Left renal pelvis (tissue), 4 donors: ENCODE measurements at regions not wholly inside any gene's neighbourhood (a gene's known extent, or its start where the extent isn't known, plus 50 kb on each side); places are given as distances from the start of the nearest gene placed in this dataset.
"Not testable (repeated sequence)": the region's sequence is repeated elsewhere in the genome, so short reads cannot be mapped to it uniquely, and the experiment has no call there.

ENCODE experiments used
- DNase-seq, 4 donors: peaks; one replicate each; pipeline ENCODE4 v3.0.0-alpha.2; 2013; ENCODE audit warnings: low read depth in 4 of 4, low spot score in 3 of 4

DNA sequence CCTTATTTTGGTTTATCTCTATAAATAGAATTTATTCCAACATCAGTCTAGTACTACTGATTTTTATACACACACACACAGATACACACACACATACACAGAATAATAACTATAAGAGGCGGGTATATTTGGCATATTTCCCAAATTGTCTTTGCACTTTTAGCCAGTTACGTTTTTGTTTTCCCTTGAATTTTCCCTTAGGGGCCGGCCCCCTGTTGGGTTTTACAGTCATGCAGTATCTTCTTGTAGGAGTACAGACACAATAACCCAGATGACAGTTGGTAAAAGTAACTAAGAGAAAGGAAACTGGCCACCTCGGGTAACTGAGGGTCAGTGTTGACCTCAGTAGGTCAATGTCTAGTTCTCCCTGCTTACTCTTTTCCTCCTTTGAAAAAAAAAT is 50.9 kb downstream of the DISP1 start:
- no peak for DNase-seq

GRCh38 chr1:222867316-222867715 is 52.5 kb downstream of the DISP1 start:
- no peak for DNase-seq

- no peak for DNase-seq
Observed at GRCh38 chr1:222876182-222876581, 61.3 kb downstream of the DISP1 start.

DNA sequence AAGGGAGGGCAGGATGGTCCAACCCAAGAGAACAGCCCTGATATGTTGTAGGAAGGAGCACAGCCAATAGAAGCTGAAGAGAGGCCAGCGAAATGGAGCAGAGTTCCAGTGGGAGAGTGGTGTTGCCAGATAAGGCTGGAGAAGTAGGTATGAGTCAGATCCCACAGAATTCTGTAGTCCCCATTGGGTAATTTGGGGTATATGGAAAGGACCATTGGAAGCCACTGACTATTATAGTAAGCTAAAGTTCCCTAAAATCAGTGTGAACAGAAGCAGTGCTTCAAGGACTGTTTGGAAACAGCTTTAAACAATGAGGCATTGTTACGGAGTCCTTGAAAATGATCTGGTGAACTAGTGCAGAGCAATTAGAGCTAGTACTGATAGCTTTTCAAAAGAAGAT is 63.0 kb downstream of the DISP1 start:
- DNase-seq: no peak

GRCh38 chr1:222880587-222880986 is 65.7 kb downstream of the DISP1 start:
- DNase-seq: no peak

GRCh38 chr1:222886194-222886854 is 71.5 kb downstream of the DISP1 start:
- no peak for DNase-seq

DNA sequence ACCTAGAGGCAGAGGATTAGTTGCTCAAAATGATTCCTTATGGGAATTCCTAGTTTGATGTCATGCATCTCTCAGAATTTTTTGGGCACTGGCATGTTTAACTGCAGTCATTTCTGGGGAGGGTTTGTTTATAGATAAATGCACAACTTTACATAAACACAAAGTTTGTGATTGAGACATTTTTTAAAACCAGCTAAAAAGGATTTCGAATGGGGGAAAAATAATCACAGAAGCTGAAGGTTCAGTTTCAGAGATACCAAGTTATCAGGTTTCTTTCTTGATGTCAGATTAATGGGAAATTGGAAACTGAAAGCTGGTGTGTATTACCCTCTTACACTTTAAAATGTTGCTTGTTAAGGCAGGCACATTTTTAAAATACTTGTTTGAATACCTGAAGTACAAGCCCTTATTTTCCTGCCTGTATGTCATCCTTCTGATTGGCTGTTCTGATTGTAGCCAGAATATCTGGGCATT is 72.1 kb downstream of the DISP1 start:
- no peak for DNase-seq

DNA sequence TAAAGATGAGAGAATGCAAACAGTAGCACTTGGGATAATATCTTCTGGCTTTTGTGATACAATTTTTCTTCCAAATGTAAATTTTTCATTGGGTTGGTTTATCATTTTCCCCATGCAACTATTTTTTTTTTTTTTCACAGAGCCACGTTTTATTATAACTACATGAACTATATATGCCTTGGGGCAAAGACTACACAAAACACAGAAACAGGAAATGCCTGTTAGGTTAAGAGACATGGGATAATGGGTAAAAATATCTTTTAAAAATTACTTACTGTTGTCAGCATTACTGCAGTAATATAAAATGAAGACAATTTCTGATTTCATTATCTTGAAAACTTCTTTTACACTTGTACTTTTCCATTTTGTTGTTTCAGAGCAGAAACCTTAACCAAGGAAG is 74.6 kb downstream of the DISP1 start:
- no peak for DNase-seq

GRCh38 chr1:222890716-222891115 is 75.9 kb downstream of the DISP1 start:
- no peak for DNase-seq

DNA sequence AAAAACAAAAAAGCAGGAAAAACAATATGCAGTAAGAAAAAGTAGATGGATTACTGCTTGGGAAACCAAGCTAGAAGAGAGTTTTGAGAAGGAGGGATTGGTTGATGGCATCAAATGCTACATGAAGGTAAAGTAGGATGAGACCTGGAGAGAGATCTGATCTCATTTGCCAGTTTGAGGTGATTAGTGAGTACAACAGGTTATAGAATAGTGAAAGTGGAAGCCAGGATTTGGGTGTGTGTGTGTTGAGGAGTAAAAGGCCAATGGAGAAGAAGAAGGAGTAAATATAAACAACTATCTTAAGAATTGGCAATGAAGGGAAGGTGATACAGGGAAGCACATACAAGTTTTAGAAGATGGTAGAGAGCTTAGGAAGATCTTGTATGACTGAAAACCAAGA is 76.7 kb downstream of the DISP1 start:
- DNase-seq: no peak

DNA sequence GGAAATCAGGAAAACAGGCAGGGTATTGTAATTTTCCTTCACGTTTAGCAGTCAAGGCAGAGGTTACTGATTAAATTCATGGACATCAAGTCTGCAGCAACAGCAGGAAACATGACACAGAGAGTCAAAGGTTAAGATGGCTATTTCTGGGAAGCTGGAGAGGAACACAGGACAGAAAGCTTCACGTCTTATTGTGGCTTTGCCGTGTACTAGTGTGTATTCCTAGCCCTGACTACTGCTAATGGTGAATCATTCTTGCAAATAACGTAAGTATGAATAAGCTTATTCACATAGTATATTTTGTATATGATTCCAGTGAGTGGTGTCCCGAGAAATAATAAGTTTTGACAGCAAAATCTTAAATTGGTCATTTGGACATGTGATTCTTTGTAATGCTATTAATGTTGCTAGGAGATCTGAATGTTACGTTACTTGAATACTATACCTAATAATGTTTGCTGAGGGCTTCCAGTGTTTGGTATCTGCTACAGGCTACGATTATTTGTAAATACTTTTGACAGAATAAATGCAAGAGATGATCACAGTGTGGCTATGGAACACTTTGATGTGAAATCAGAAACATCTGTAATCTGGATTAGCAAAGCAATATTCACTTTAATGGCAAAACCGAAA is 77.4 kb downstream of the DISP1 start:
- DNase-seq: no peak

- DNase-seq: no peak
Observed at GRCh38 chr1:222893255-222893654, 78.4 kb downstream of the DISP1 start.

GRCh38 chr1:222894331-222894730 is 79.5 kb downstream of the DISP1 start:
- no peak for DNase-seq

DNA sequence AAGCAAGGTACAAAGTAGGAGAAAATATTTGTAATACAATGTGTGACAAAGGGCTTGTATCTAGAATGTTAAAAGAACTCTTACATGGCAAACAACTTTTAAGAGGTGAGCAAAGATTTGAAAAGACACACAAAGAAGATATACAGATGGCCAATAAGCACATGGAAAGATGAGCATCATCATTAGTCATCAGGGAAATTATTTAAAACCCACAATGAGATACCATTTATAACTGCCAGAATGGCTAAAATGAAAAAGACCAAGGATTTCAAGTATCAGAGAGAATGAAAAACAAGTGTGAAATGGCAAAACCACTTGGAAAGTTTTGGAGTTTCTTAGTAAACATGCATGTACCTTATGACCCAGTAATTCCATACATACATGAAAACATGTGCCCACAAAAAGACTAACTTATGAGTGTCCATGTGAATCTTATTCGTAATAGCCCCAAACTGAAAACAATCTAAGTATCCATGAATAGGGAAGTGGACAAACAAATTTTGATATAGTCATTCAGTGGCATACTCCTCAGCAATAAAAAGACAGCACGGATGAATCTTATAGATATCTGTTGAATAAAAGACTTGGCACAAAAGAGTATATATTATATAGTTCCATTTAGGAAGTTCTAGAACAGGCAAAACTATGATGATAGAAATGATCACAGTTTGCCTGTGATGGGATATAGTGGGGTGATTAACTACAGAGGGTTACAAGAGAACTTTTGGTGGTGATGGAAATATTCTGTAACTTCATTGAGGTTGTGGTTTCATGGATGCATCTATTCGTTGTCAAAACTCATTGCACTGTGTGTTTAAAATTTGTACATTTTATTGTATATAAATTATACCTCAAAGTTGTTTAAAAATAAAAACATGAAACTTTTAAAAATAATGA is 82.0 kb downstream of the DISP1 start:
- no peak for DNase-seq

GRCh38 chr1:222897527-222898190 is 82.8 kb downstream of the DISP1 start:
- DNase-seq: no peak

DNA sequence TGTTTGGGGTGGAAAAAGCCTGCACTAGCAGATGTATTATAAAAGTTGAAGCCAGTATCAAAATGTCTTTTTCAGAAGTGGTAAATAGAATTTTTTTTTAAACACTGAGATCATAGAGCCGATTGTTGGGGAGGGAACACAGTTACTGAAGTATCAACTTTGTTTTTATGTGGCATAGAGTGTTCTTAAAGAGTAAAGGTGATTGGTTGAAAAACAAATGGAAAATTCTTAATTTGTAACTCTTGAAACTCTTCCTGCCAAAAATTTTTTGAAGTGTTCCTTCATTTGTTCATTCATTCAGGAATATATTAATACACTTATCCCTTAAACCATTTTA is 83.3 kb downstream of the DISP1 start:
- DNase-seq: no peak

GRCh38 chr1:222899471-222899870 is 84.6 kb downstream of the DISP1 start:
- no peak for DNase-seq

GRCh38 chr1:222904451-222904850 is 89.6 kb downstream of the DISP1 start:
- DNase-seq: no peak

- no peak for DNase-seq
Observed at GRCh38 chr1:222905151-222905550, 90.3 kb downstream of the DISP1 start.

DNA sequence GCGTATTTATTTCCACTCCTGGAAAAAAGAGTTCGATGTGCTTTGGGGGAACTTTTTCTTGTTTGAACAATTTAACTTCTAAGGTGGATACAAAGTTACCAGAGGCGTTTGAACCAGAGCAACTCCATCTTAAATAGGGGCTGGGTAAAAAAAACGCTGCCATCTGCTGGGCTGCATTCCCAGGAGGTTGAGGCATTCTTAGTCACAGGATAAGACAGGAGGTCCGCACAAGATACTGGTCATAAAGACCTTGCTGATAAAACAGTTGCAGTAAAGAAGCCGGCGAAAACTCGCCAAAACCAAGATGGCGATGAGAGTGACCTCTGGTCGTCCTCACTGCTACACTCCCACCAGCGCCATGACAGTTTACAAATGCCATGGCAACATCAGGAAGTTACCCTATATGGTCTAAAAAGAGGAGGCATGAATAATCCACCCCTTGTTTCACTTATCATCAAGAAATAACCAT is 91.5 kb downstream of the DISP1 start:
- DNase-seq: not testable (repeated sequence)

DNA sequence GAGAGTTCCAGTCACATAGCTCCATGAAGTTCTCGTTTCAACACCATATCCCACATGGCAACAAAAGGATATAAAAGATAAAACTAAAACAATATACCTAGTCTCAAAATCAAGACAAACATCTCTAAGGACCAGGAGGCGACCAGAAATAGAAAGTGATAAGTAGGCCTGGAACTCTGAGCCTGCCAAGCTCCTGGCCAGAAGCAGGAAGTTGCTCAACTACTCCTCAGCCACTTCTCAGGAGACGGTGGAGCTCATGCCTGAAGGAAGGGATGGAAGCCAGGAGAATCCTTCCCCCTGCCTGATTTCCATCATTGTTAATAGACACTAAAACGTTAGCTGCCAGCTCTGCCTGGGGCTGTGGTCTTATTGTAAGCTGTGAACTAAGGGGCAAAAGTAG is 94.7 kb downstream of the DISP1 start:
- DNase-seq: no peak
